ENCODE measurements at regions not wholly inside any gene's neighbourhood (a gene's known extent, or its start where the extent isn't known, plus 50 kb on each side); places are given as distances from the start of the nearest gene placed in this dataset.

DNA sequence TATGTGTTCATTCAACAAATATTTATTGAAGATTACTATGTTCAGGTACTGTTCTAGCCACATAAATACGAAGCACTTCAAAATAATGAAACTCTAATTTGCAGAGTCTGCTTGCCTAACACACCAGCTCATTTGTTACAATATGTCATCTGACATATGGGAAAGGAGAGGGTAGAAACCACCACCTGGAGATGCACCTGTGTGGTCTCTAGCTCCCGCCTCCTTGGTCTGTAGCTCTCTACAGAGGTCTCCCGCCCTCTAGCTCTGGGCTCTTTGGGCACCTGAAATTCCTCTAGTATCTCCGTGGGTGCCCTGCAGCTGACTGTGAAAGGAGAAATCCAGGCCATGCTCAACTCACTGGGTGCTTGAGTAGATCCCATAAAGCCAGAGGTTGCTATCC lies 51.4 kb upstream of the DBX1 start (continued):
- TF ChIP-seq, protein P1, sequence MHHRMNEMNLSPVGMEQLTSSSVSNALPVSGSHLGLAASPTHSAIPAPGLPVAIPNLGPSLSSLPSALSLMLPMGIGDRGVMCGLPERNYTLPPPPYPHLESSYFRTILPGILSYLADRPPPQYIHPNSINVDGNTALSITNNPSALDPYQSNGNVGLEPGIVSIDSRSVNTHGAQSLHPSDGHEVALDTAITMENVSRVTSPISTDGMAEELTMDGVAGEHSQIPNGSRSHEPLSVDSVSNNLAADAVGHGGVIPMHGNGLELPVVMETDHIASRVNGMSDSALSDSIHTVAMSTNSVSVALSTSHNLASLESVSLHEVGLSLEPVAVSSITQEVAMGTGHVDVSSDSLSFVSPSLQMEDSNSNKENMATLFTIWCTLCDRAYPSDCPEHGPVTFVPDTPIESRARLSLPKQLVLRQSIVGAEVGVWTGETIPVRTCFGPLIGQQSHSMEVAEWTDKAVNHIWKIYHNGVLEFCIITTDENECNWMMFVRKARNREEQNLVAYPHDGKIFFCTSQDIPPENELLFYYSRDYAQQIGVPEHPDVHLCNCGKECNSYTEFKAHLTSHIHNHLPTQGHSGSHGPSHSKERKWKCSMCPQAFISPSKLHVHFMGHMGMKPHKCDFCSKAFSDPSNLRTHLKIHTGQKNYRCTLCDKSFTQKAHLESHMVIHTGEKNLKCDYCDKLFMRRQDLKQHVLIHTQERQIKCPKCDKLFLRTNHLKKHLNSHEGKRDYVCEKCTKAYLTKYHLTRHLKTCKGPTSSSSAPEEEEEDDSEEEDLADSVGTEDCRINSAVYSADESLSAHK (tag by site-specific recombination; IDR thresholded peaks at IDR 0.05): no peak
- TF ChIP-seq ZNF560 (tag by site-specific recombination; IDR thresholded peaks at IDR 0.05; ENCODE audit: borderline replicate concordance): no peak
- TF ChIP-seq ZNF350 (tag by site-specific recombination; IDR thresholded peaks at IDR 0.05): no peak
- TF ChIP-seq ZBTB8A (tag by site-specific recombination; IDR thresholded peaks at IDR 0.05): no peak
